ENCODE measurements at regions not wholly inside any gene's neighbourhood (a gene's known extent, or its start where the extent isn't known, plus 50 kb on each side); places are given as distances from the start of the nearest gene placed in this dataset.
A peak's percentile ranks its signal among the peaks of the same experiment; 100 is the strongest.

GRCh38 chr13:53200498-53201453, 172.2 kb downstream of the OLFM4 start (continued):
- no peak for TF ChIP-seq BRCA1 (IDR thresholded peaks at IDR 0.05; ENCODE audit: low read depth, low read length)
- no peak for TF ChIP-seq SAP30 (IDR thresholded peaks at IDR 0.05; ENCODE audit: insufficient read depth, insufficient replicate concordance, low read length)
- 0 out of 2 replicates have a peak, but pooled peaks have one; percentile 38 for TF ChIP-seq GABPA (IDR thresholded peaks at IDR 0.05; ENCODE audit: borderline replicate concordance, insufficient read depth, low read length)
- TF ChIP-seq RFX5 (IDR thresholded peaks at IDR 0.05; ENCODE audit: borderline replicate concordance, low read depth, low read length) = no peak
- TF ChIP-seq RNF2 (IDR thresholded peaks at IDR 0.05; ENCODE audit: borderline replicate concordance, low read depth, low read length, missing control alignments, poor library complexity, severe bottlenecking) = no peak
- peak; percentile 68 to 76 for TF ChIP-seq RAD21 (IDR thresholded peaks at IDR 0.05 in 1 of 2, conservative IDR thresholded peaks at IDR 0.05 in 1 of 2; ENCODE audit: low read depth in 2 of 2, low read length in 2 of 2)
- no peak for TF ChIP-seq FOSL1 (IDR thresholded peaks at IDR 0.05; ENCODE audit: insufficient read depth, low read depth, low read length)
- no peak for TF ChIP-seq GTF2F1 (IDR thresholded peaks at IDR 0.05; ENCODE audit: borderline replicate concordance, low read depth, low read length)
- no peak for TF ChIP-seq SIRT6 (IDR thresholded peaks at IDR 0.05; ENCODE audit: low read length)
- no peak for TF ChIP-seq HDAC6 (IDR thresholded peaks at IDR 0.05; ENCODE audit: low read depth, low read length)
- TF ChIP-seq CBX5 (IDR thresholded peaks at IDR 0.05; ENCODE audit: low read depth, low read length) = no peak
- TF ChIP-seq TAF7 (optimal IDR thresholded peaks at IDR 0.05; ENCODE audit: borderline replicate concordance, low read depth, low read length) = peak; percentile 71
- peak; percentile 91 for TF ChIP-seq KDM4A (IDR thresholded peaks at IDR 0.05; ENCODE audit: low read depth, low read length, severe bottlenecking)
- no peak for TF ChIP-seq CEBPB (IDR thresholded peaks at IDR 0.05; ENCODE audit: low read depth, low read length)
- TF ChIP-seq, protein P1, sequence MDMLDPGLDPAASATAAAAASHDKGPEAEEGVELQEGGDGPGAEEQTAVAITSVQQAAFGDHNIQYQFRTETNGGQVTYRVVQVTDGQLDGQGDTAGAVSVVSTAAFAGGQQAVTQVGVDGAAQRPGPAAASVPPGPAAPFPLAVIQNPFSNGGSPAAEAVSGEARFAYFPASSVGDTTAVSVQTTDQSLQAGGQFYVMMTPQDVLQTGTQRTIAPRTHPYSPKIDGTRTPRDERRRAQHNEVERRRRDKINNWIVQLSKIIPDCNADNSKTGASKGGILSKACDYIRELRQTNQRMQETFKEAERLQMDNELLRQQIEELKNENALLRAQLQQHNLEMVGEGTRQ (IDR thresholded peaks at IDR 0.05; ENCODE audit: low read length) = no peak
- no peak for TF ChIP-seq CBX8 (IDR thresholded peaks at IDR 0.05; ENCODE audit: borderline replicate concordance, low read depth, low read length)
- no peak for TF ChIP-seq JUND (IDR thresholded peaks at IDR 0.05; ENCODE audit: low read length)
- TF ChIP-seq HDAC2 (IDR thresholded peaks at IDR 0.05; ENCODE audit: borderline replicate concordance in 1 of 2, low read depth in 2 of 2, low read length in 2 of 2) = peak in 1 of 2 experiments; percentile 20; a peak in 2 of 4 replicates
- TF ChIP-seq, protein P2, sequence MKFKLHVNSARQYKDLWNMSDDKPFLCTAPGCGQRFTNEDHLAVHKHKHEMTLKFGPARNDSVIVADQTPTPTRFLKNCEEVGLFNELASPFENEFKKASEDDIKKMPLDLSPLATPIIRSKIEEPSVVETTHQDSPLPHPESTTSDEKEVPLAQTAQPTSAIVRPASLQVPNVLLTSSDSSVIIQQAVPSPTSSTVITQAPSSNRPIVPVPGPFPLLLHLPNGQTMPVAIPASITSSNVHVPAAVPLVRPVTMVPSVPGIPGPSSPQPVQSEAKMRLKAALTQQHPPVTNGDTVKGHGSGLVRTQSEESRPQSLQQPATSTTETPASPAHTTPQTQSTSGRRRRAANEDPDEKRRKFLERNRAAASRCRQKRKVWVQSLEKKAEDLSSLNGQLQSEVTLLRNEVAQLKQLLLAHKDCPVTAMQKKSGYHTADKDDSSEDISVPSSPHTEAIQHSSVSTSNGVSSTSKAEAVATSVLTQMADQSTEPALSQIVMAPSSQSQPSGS (IDR thresholded peaks at IDR 0.05; ENCODE audit: low read length) = no peak
